NT2/D1 (cell line): ENCODE measurements at regions not wholly inside any gene's neighbourhood (a gene's known extent, or its start where the extent isn't known, plus 50 kb on each side); places are given as distances from the start of the nearest gene placed in this dataset.

ENCODE experiments used
- SUZ12 ChIP-seq: IDR thresholded peaks from 2 replicates; pipeline ENCODE4 v1.6.1; 2011; ENCODE audit not compliant: insufficient read length, insufficient read depth; ENCODE audit errors: extremely low read depth
- YY1 ChIP-seq: IDR thresholded peaks from 2 replicates; pipeline ENCODE4 v1.6.1; 2011; ENCODE audit not compliant: insufficient read length, insufficient read depth

DNA sequence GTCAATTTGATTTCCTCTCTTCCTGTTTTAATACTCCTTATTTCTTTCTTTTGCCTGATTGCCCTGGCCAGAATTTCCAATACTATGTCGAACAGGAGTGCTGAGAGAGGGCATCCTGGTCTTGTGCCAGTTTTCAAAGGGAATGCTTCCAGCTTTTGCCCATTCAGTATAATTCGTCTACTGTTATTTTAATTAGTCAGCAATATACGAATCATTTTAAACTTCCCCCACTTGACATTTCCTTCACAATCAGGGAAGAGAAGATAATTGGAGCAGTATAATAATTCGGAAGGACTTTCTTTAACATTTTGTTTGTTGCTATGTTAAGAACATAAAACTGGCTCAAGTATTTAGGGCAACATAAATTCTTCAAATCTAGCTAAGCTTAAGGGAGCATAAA is 860.3 kb upstream of the SLC35B3 start:
- TF ChIP-seq SUZ12 (no peak), YY1 (no peak)
